IMR-90 (cell line): ENCODE measurements at regions not wholly inside any gene's neighbourhood (a gene's known extent, or its start where the extent isn't known, plus 50 kb on each side); places are given as distances from the start of the nearest gene placed in this dataset.

Experiments
- ATAC-seq: fragments of 200-7000 bp; cut with Tn5 transposase; 2 replicates; pipeline ENCODE4 v1.9.1; 2020; ENCODE audit warnings: low read depth, mild to moderate bottlenecking, moderate library complexity
- BruUV-seq: library from RNA; stranded (reverse); fragments of 400-500 nt; replicated peaks from 2 replicates; lab custom pipeline; 2021; lab: Mats Ljungman, UMichigan
- CTCF ChIA-PET: fragments of 300-600 bp; formaldehyde crosslinking; extraction: SDS; loops from one replicate; lab custom pipeline; 2021; ENCODE audit warnings: antibody characterized with exemption; lab: Yijun Ruan, JAX
- POLR2A ChIA-PET: fragments of 300-600 bp; sonication (Branson Sonifier 250); formaldehyde crosslinking; loops from one replicate; lab custom pipeline; 2022; ENCODE audit warnings: antibody characterized with exemption; ENCODE audit not compliant: unreplicated experiment; lab: Charles Lee
- DNase-seq: peaks from one replicate; pipeline ENCODE4 v3.0.0; 2013
- H2AFZ ChIP-seq: replicated peaks from 2 replicates; pipeline ENCODE3; 2013; ENCODE audit warnings: low read length, mild to moderate bottlenecking; ENCODE audit not compliant: poor library complexity
- H2AK5ac ChIP-seq: 2 replicates; pipeline ENCODE4 v1.6.1; 2013; ENCODE audit warnings: low read depth, low read length, inconsistent platforms
- H2AK9ac ChIP-seq: replicated peaks from 2 replicates; pipeline ENCODE3; 2013; ENCODE audit warnings: mild to moderate bottlenecking, low read depth, low read length, moderate library complexity; ENCODE audit not compliant: poor library complexity
- H2BK120ac ChIP-seq: 2 replicates; pipeline ENCODE4 v1.6.1; 2013; ENCODE audit warnings: low read depth, low read length, inconsistent platforms
- H2BK15ac ChIP-seq: 3 replicates; pipeline ENCODE4 v1.6.1; 2013; ENCODE audit warnings: low read depth, low read length, inconsistent platforms
- H2BK20ac ChIP-seq: 2 replicates; pipeline ENCODE4 v1.6.1; 2013; ENCODE audit warnings: low read depth, mild to moderate bottlenecking, inconsistent platforms, low read length, moderate library complexity
- H2BK5ac ChIP-seq: 2 replicates; pipeline ENCODE4 v1.6.1; 2013; ENCODE audit warnings: mild to moderate bottlenecking, low read depth, low read length, inconsistent platforms; ENCODE audit not compliant: poor library complexity, severe bottlenecking
- H3K14ac ChIP-seq: replicated peaks from 2 replicates; pipeline ENCODE4 v1.6.1; 2013; ENCODE audit warnings: low read depth, low read length, inconsistent platforms
- H3K18ac ChIP-seq: 2 replicates; pipeline ENCODE4 v1.6.1; 2013; ENCODE audit warnings: low read depth, low read length, control low read depth
- H3K23ac ChIP-seq: 2 replicates; pipeline ENCODE4 v1.6.1; 2013; ENCODE audit warnings: low read depth, low read length, inconsistent platforms
- H3K27ac ChIP-seq: 2 replicates; pipeline ENCODE4 v1.5.1; 2013; ENCODE audit warnings: mild to moderate bottlenecking, control low read depth, low read length; ENCODE audit not compliant: insufficient read depth
- H3K27me3 ChIP-seq: 2 replicates; pipeline ENCODE4 v1.6.1; 2013; ENCODE audit warnings: low read length; ENCODE audit not compliant: control insufficient read depth, insufficient read depth
- H3K36me3 ChIP-seq: 2 replicates; pipeline ENCODE4 v1.6.1; 2013; ENCODE audit warnings: low read length, mixed read lengths; ENCODE audit not compliant: control insufficient read depth, insufficient read depth
- H3K4ac ChIP-seq: 2 replicates; pipeline ENCODE4 v1.6.1; 2013; ENCODE audit warnings: low read depth, low read length, inconsistent platforms
- H3K4me1 ChIP-seq: 2 replicates; pipeline ENCODE4 v1.6.1; 2013; ENCODE audit warnings: low read length, mixed read lengths; ENCODE audit not compliant: control insufficient read depth, insufficient read depth
- H3K4me2 ChIP-seq: 2 replicates; pipeline ENCODE4 v1.6.1; 2013; ENCODE audit warnings: low read depth, mild to moderate bottlenecking, control low read depth, low read length, moderate library complexity
- H3K4me3 ChIP-seq: 2 replicates; pipeline ENCODE4 v1.5.1; 2013; ENCODE audit warnings: low read depth, mild to moderate bottlenecking, control low read depth, low read length, moderate library complexity; ENCODE audit not compliant: insufficient read depth
- H3K56ac ChIP-seq: 2 replicates; pipeline ENCODE4 v1.6.1; 2013; ENCODE audit warnings: low read length, inconsistent platforms; ENCODE audit not compliant: insufficient read depth; ENCODE audit errors: extremely low read depth
- H3K79me1 ChIP-seq, 2 experiments: 2 replicates each; pipeline ENCODE4 v1.6.1; 2013; ENCODE audit warnings: low read length in 2 of 2, inconsistent platforms in 1 of 2, low read depth in 1 of 2
- H3K9ac ChIP-seq: 2 replicates; pipeline ENCODE4 v1.6.1; 2013; ENCODE audit warnings: low read depth, low read length, control low read depth
- H3K9me1 ChIP-seq: 2 replicates; pipeline ENCODE4 v1.6.1; 2013; ENCODE audit warnings: low read length, inconsistent platforms; ENCODE audit not compliant: insufficient read depth
- H3K9me3 ChIP-seq: 2 replicates; pipeline ENCODE4 v1.6.1; 2013; ENCODE audit warnings: low read length; ENCODE audit not compliant: control insufficient read depth, insufficient read depth
- H4K20me1 ChIP-seq: 2 replicates; pipeline ENCODE4 v1.6.1; 2013; ENCODE audit warnings: low read length, inconsistent platforms; ENCODE audit not compliant: insufficient read depth
- H4K5ac ChIP-seq: 2 replicates; pipeline ENCODE4 v1.6.1; 2013; ENCODE audit warnings: mild to moderate bottlenecking, low read depth, low read length, control low read depth
- H4K8ac ChIP-seq, 2 experiments: 2 replicates each; pipeline ENCODE4 v1.6.1; 2013; ENCODE audit warnings: low read depth in 2 of 2, low read length in 2 of 2, control low read depth in 1 of 2, inconsistent platforms in 1 of 2
- H4K91ac ChIP-seq: 2 replicates; pipeline ENCODE4 v1.6.1; 2013; ENCODE audit warnings: low read depth, low read length, inconsistent platforms; ENCODE audit not compliant: insufficient read depth
- ELK1 ChIP-seq: fragments of 150-350 bp; IDR thresholded peaks from 2 replicates; pipeline ENCODE4 v1.6.1; 2016; ENCODE audit warnings: low read depth, mild to moderate bottlenecking, low read length, moderate library complexity, borderline replicate concordance
- MAZ ChIP-seq: IDR thresholded peaks from 2 replicates; pipeline ENCODE4 v1.6.1; 2012; ENCODE audit warnings: low read depth, mild to moderate bottlenecking, low read length, improper control_type of control experiment, moderate library complexity, borderline replicate concordance
- NFE2L2 ChIP-seq: fragments of 150-350 bp; IDR thresholded peaks from 2 replicates; pipeline ENCODE4 v1.6.1; 2016; ENCODE audit warnings: low read depth, mild to moderate bottlenecking, low read length
- POLR2A ChIP-seq: IDR thresholded peaks from 2 replicates; pipeline ENCODE4 v1.6.1; 2012; ENCODE audit warnings: mild to moderate bottlenecking, low read depth, low read length
- RCOR1 ChIP-seq: IDR thresholded peaks from 2 replicates; pipeline ENCODE4 v1.6.1; 2012; ENCODE audit warnings: mild to moderate bottlenecking, low read length, improper control_type of control experiment; ENCODE audit not compliant: insufficient replicate concordance
- USF2 ChIP-seq: fragments of 150-350 bp; IDR thresholded peaks from 2 replicates; pipeline ENCODE4 v1.6.1; 2017; ENCODE audit warnings: mild to moderate bottlenecking, antibody characterized with exemption, low read length, low read depth
- WGBS, 2 experiments: methylation state at CpG; one replicate each; pipeline versions ENCODE4 v1.1.5 to v1.1.7; 2013; ENCODE audit warnings: missing lambda C conversion rate in 2 of 2; ENCODE audit not compliant: insufficient read length in 1 of 2; ENCODE audit errors: extremely low coverage in 2 of 2; 5-methylcytosine and 5-hydroxymethylcytosine counted together
- dilution Hi-C: fragments of 300-500 bp; cut with HindIII; formaldehyde crosslinking; loops from one replicate; pipeline ENCODE4 v1.14.3; 2018; ENCODE audit warnings: low sequenced_read_pairs; ENCODE audit not compliant: unreplicated experiment
- in situ Hi-C: fragments of 300-500 bp; cut with MboI; formaldehyde crosslinking; loops from 3 replicates; pipeline ENCODE4 v1.14.3; 2019; ENCODE audit warnings: low sequenced_read_pairs, inconsistent platforms, mixed read lengths
- intact Hi-C: fragments of 100-400 bp; cut with micrococcal nuclease; formaldehyde crosslinking; loops from 2 replicates; pipeline ENCODE4 v1.10.0; 2022
- TF ChIP-seq, protein P1 (sequence below): conservative IDR thresholded peaks from 2 replicates; pipeline ENCODE4 v1.5.1; 2012; ENCODE audit warnings: mild to moderate bottlenecking, low read depth, low read length, improper control_type of control experiment

DNA sequence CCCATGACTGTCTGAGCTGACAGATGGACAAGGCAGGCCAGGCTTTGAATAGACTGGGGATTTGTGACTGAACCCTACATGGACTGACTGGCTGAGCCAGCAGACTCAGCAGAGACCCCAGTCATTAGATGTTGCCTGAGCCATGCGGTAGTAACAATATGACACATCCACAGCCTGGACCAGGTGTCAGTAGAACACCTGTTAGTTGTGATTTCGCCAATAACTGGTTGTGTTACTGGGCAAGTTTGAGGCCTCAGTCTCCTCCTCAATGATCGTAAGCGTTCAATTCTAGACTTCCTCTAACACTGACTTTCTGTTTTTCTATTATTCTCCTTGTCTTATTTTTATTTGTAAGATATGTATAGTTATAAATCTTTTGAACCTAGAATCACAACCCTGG, 311.9 kb upstream of the MAP3K7 start:
- dilution Hi-C loops (no loop called here), in situ Hi-C loops (no loop called here), intact Hi-C loops (no loop called here)
- Histone ChIP-seq H3K4me1 (no peaks in the 10 kb centered on the region), H3K9me3 (no peaks in the 10 kb centered on the region), H4K5ac (no peak overlapping the region), H2AFZ (no peak overlapping the region), H3K4me3 (no peak overlapping the region), H2BK120ac (no peak overlapping the region), H3K56ac (no peak overlapping the region), H3K9ac (no peak overlapping the region), H3K36me3 (no peaks in the 10 kb centered on the region), H4K8ac (no peak overlapping the region), H2BK5ac (no peak overlapping the region), H2BK15ac (no peak overlapping the region), H3K27ac (no peak overlapping the region), H3K9me1 (no peaks in the 10 kb centered on the region), H3K18ac (no peak overlapping the region), H3K27me3 (no peaks in the 10 kb centered on the region), H4K91ac (no peak overlapping the region), H3K4ac (no peak overlapping the region), H2AK5ac (no peak overlapping the region), H3K4me2 (no peak overlapping the region), H3K14ac (no peak overlapping the region), H3K79me1 (no peaks in the 10 kb centered on the region), H2AK9ac (no peak overlapping the region), H2BK20ac (no peak overlapping the region), H3K23ac (no peak overlapping the region), H4K20me1 (no peaks in the 10 kb centered on the region)
- DNase-seq: no peak
- WGBS, 2 experiments: 60% methylated on average over 1 of the region's 4 CpGs; no CpG with 5 or more reads in 1 of the 2 experiments
- BruUV-seq: no TSS peak
- TF ChIP-seq USF2: no peak
- no peak for TF ChIP-seq NFE2L2
- no peak for TF ChIP-seq RCOR1
- no peak for TF ChIP-seq MAZ
- TF ChIP-seq, protein P1, sequence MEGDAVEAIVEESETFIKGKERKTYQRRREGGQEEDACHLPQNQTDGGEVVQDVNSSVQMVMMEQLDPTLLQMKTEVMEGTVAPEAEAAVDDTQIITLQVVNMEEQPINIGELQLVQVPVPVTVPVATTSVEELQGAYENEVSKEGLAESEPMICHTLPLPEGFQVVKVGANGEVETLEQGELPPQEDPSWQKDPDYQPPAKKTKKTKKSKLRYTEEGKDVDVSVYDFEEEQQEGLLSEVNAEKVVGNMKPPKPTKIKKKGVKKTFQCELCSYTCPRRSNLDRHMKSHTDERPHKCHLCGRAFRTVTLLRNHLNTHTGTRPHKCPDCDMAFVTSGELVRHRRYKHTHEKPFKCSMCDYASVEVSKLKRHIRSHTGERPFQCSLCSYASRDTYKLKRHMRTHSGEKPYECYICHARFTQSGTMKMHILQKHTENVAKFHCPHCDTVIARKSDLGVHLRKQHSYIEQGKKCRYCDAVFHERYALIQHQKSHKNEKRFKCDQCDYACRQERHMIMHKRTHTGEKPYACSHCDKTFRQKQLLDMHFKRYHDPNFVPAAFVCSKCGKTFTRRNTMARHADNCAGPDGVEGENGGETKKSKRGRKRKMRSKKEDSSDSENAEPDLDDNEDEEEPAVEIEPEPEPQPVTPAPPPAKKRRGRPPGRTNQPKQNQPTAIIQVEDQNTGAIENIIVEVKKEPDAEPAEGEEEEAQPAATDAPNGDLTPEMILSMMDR: no peak
- no peak for TF ChIP-seq POLR2A
- no peak for TF ChIP-seq ELK1
- ChIA-PET CTCF (no interaction called here), POLR2A (no interaction called here)
- ATAC-seq: no peak
